GM23338 (cell line): ENCODE measurements at regions not wholly inside any gene's neighbourhood (a gene's known extent, or its start where the extent isn't known, plus 50 kb on each side); places are given as distances from the start of the nearest gene placed in this dataset.

Experiments used
- ATAC-seq: fragments of 200-7000 bp; cut with Tn5 transposase; 3 replicates; pipeline ENCODE4 v1.9.1; 2020
- DNase-seq: peaks from one replicate; pipeline ENCODE4 v3.0.0-alpha.2; 2015; ENCODE audit warnings: low spot score
- H2AFZ ChIP-seq: fragments of 200-600 bp; sonication (generic); 2 replicates; pipeline ENCODE4 v1.8.0; 2016; ENCODE audit warnings: antibody characterized with exemption, mild to moderate bottlenecking, moderate library complexity
- H3F3A ChIP-seq: fragments of 200-600 bp; sonication (generic); replicated peaks from 2 replicates; pipeline ENCODE4 v1.8.0; 2017; ENCODE audit warnings: antibody characterized with exemption, mixed run types, low read depth
- H3K27ac ChIP-seq: fragments of 200-600 bp; sonication (generic); 2 replicates; pipeline ENCODE4 v1.6.1; 2016; ENCODE audit warnings: low read depth
- H3K27me3 ChIP-seq: fragments of 200-600 bp; sonication (generic); 2 replicates; pipeline ENCODE4 v1.8.0; 2016; ENCODE audit warnings: mild to moderate bottlenecking, mixed run types, moderate library complexity; ENCODE audit not compliant: insufficient read depth
- H3K36me3 ChIP-seq: fragments of 200-600 bp; sonication (generic); 2 replicates; pipeline ENCODE4 v1.8.0; 2016; ENCODE audit warnings: mild to moderate bottlenecking; ENCODE audit not compliant: insufficient read depth
- H3K4me1 ChIP-seq: fragments of 200-600 bp; sonication (generic); 2 replicates; pipeline ENCODE4 v1.8.0; 2016; ENCODE audit warnings: mild to moderate bottlenecking, moderate library complexity; ENCODE audit not compliant: insufficient read depth
- H3K4me2 ChIP-seq: fragments of 200-600 bp; sonication (generic); 2 replicates; pipeline ENCODE4 v1.7.1; 2017; ENCODE audit warnings: mixed run types
- H3K4me3 ChIP-seq: fragments of 200-600 bp; sonication (generic); 2 replicates; pipeline ENCODE4 v1.6.1; 2016; ENCODE audit warnings: mixed run types
- H3K79me2 ChIP-seq: fragments of 200-600 bp; sonication (generic); replicated peaks from 2 replicates; pipeline ENCODE4 v1.8.0; 2017; ENCODE audit warnings: mild to moderate bottlenecking; ENCODE audit not compliant: insufficient read depth
- H3K9me2 ChIP-seq: fragments of 200-600 bp; sonication (generic); 2 replicates; pipeline ENCODE4 v1.8.0; 2017; ENCODE audit not compliant: insufficient read depth
- H4K20me1 ChIP-seq: fragments of 200-600 bp; sonication (generic); replicated peaks from 2 replicates; pipeline ENCODE4 v1.8.0; 2017; ENCODE audit warnings: mild to moderate bottlenecking; ENCODE audit not compliant: insufficient read depth
- H3K27ac Mint-ChIP-seq: 2 replicates; pipeline ENCODE4 v1.8.0; 2020; ENCODE audit warnings: inconsistent platforms, mild to moderate bottlenecking, moderate library complexity, mixed read lengths
- H3K27me3 Mint-ChIP-seq: 3 replicates; pipeline ENCODE4 v1.8.0; 2022; ENCODE audit warnings: low read depth, mild to moderate bottlenecking, moderate library complexity, mixed read lengths, inconsistent platforms; ENCODE audit not compliant: insufficient read depth, poor library complexity
- H3K36me3 Mint-ChIP-seq: 3 replicates; pipeline ENCODE4 v1.8.0; 2021; ENCODE audit warnings: low read depth, mild to moderate bottlenecking, inconsistent platforms, moderate library complexity, mixed read lengths
- H3K4me1 Mint-ChIP-seq: 3 replicates; pipeline ENCODE4 v1.8.0; 2020; ENCODE audit warnings: mild to moderate bottlenecking, inconsistent platforms, mixed read lengths
- H3K4me3 Mint-ChIP-seq: 3 replicates; pipeline ENCODE4 v1.8.0; 2021; ENCODE audit warnings: moderate library complexity, mild to moderate bottlenecking, inconsistent platforms, mixed read lengths
- H3K9me3 Mint-ChIP-seq: 3 replicates; pipeline ENCODE4 v1.8.0; 2020; ENCODE audit warnings: moderate library complexity, mild to moderate bottlenecking, inconsistent platforms, mixed read lengths
- CREB1 ChIP-seq: fragments of 250-450 bp; sonication (Bioruptor Pico); IDR thresholded peaks from 2 replicates; pipeline ENCODE4 v1.5.0; 2020; ENCODE audit warnings: low read depth, mild to moderate bottlenecking, moderate library complexity
- EZH2 ChIP-seq: fragments of 200-600 bp; sonication (generic); IDR thresholded peaks from one replicate; pipeline ENCODE4 v1.8.0; 2017; ENCODE audit warnings: antibody characterized with exemption, mild to moderate bottlenecking, low read depth; ENCODE audit not compliant: unreplicated experiment
- JUNB ChIP-seq: IDR thresholded peaks from one replicate; pipeline ENCODE4 v1.6.1; 2016; ENCODE audit warnings: antibody characterized with exemption; ENCODE audit not compliant: unreplicated experiment
- NANOG ChIP-seq: IDR thresholded peaks from 2 replicates; pipeline ENCODE4 v1.6.1; 2016; ENCODE audit warnings: antibody characterized with exemption, borderline replicate concordance
- ZNF114 ChIP-seq: fragments of 250-450 bp; sonication (Bioruptor Pico); IDR thresholded peaks from 2 replicates; pipeline ENCODE4 v1.5.0; 2020; ENCODE audit warnings: mild to moderate bottlenecking, moderate library complexity
- TF ChIP-seq, protein P1 (sequence below): IDR thresholded peaks from 2 replicates; pipeline ENCODE4 v1.6.1; 2016; ENCODE audit warnings: antibody characterized with exemption
- TF ChIP-seq, protein P2 (sequence below): fragments of 250-450 bp; sonication (Bioruptor Pico); IDR thresholded peaks from 2 replicates; pipeline ENCODE4 v1.5.0; 2020; ENCODE audit warnings: mild to moderate bottlenecking, moderate library complexity

DNA sequence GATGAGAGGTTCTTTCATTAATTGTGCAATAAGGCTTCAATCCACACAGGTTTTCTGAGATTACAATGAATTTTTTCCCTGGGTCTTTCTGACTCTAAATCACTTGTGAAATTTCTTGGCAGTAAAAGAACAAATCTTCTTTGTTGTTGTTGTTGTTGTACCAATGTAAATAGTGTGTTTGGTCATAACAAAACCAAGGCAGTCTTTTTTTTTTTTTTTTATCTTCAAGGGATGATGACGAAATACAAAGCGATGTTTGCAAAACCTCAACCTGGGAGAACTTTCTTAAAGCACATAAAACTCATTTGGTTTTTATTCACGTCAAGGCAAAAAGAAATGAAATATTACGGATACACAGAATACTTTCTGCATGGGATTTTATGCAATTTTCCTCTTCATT is 462.0 kb downstream of the LIG4 start (continued):
- TF ChIP-seq, protein P1, sequence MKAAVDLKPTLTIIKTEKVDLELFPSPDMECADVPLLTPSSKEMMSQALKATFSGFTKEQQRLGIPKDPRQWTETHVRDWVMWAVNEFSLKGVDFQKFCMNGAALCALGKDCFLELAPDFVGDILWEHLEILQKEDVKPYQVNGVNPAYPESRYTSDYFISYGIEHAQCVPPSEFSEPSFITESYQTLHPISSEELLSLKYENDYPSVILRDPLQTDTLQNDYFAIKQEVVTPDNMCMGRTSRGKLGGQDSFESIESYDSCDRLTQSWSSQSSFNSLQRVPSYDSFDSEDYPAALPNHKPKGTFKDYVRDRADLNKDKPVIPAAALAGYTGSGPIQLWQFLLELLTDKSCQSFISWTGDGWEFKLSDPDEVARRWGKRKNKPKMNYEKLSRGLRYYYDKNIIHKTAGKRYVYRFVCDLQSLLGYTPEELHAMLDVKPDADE = no peak

DNA sequence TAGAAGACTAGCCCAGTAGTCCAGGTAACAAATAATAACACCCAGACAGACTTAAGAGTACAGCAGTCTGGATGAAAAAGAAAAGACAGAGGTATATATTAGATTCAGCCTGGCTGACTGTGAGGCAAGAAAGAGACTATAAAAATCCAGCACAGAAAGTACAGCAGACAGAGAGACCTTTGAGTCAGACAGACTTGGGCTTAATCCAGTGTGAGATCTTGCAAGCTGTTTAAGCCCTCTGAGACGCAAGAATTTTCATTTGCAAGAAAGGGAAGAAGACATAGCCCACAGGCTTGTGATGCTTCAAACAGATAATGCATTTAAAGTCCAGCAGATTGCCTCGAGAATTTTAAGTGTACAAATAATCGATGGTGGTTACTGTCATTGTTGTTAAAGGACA is 471.4 kb downstream of the LIG4 start:
- Mint-ChIP-seq H3K27ac (no peak overlapping the region), H3K27me3 (no peaks in the 10 kb centered on the region), H3K4me1 (peaks cover 10% of the 10 kb centered on the region), H3K9me3 (peaks cover 4% of the 10 kb centered on the region; the same call in 1 of the 3 replicates), H3K4me3 (no peak overlapping the region), H3K36me3 (no peaks in the 10 kb centered on the region)
- H3F3A ChIP-seq = no peaks in the 10 kb centered on the region
- H3K36me3 ChIP-seq = no peaks in the 10 kb centered on the region
- TF ChIP-seq CREB1 (CRISPR knock-in tag) (no peak), JUNB (no peak), NANOG (no peak), ZNF114 (no peak), EZH2 (no peak)
- TF ChIP-seq, protein P2, sequence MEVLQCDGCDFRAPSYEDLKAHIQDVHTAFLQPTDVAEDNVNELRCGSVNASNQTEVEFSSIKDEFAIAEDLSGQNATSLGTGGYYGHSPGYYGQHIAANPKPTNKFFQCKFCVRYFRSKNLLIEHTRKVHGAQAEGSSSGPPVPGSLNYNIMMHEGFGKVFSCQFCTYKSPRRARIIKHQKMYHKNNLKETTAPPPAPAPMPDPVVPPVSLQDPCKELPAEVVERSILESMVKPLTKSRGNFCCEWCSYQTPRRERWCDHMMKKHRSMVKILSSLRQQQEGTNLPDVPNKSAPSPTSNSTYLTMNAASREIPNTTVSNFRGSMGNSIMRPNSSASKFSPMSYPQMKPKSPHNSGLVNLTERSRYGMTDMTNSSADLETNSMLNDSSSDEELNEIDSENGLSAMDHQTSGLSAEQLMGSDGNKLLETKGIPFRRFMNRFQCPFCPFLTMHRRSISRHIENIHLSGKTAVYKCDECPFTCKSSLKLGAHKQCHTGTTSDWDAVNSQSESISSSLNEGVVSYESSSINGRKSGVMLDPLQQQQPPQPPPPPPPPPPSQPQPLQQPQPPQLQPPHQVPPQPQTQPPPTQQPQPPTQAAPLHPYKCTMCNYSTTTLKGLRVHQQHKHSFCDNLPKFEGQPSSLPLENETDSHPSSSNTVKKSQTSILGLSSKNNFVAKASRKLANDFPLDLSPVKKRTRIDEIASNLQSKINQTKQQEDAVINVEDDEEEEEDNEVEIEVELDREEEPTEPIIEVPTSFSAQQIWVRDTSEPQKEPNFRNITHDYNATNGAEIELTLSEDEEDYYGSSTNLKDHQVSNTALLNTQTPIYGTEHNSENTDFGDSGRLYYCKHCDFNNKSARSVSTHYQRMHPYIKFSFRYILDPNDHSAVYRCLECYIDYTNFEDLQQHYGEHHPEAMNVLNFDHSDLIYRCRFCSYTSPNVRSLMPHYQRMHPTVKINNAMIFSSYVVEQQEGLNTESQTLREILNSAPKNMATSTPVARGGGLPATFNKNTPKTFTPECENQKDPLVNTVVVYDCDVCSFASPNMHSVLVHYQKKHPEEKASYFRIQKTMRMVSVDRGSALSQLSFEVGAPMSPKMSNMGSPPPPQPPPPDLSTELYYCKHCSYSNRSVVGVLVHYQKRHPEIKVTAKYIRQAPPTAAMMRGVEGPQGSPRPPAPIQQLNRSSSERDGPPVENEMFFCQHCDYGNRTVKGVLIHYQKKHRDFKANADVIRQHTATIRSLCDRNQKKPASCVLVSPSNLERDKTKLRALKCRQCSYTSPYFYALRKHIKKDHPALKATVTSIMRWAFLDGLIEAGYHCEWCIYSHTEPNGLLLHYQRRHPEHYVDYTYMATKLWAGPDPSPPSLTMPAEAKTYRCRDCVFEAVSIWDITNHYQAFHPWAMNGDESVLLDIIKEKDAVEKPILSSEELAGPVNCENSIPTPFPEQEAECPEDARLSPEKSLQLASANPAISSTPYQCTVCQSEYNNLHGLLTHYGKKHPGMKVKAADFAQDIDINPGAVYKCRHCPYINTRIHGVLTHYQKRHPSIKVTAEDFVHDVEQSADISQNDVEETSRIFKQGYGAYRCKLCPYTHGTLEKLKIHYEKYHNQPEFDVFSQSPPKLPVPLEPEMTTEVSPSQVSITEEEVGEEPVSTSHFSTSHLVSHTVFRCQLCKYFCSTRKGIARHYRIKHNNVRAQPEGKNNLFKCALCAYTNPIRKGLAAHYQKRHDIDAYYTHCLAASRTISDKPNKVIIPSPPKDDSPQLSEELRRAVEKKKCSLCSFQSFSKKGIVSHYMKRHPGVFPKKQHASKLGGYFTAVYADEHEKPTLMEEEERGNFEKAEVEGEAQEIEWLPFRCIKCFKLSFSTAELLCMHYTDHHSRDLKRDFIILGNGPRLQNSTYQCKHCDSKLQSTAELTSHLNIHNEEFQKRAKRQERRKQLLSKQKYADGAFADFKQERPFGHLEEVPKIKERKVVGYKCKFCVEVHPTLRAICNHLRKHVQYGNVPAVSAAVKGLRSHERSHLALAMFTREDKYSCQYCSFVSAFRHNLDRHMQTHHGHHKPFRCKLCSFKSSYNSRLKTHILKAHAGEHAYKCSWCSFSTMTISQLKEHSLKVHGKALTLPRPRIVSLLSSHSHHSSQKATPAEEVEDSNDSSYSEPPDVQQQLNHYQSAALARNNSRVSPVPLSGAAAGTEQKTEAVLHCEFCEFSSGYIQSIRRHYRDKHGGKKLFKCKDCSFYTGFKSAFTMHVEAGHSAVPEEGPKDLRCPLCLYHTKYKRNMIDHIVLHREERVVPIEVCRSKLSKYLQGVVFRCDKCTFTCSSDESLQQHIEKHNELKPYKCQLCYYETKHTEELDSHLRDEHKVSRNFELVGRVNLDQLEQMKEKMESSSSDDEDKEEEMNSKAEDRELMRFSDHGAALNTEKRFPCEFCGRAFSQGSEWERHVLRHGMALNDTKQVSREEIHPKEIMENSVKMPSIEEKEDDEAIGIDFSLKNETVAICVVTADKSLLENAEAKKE = no peak
- H3K27me3 ChIP-seq = no peaks in the 10 kb centered on the region
- no peaks in the 10 kb centered on the region for H3K9me2 ChIP-seq
- H3K4me2 ChIP-seq = no peak overlapping the region
- peaks cover 6% of the 10 kb centered on the region; the same call in 1 of the 2 replicates for H3K4me1 ChIP-seq
- no peaks in the 10 kb centered on the region; the same call in 1 of the 2 replicates for H4K20me1 ChIP-seq
- H3K27ac ChIP-seq = no peak overlapping the region
- H3K79me2 ChIP-seq = no peaks in the 10 kb centered on the region
- no peak overlapping the region for H2AFZ ChIP-seq
- ATAC-seq = no peak
- DNase-seq = no peak
- H3K4me3 ChIP-seq = no peak overlapping the region
